Colonic mucosa (tissue), 4 donors: ENCODE measurements at regions not wholly inside any gene's neighbourhood (a gene's known extent, or its start where the extent isn't known, plus 50 kb on each side); places are given as distances from the start of the nearest gene placed in this dataset.
"Not testable (repeated sequence)": the region's sequence is repeated elsewhere in the genome, so short reads cannot be mapped to it uniquely, and the experiment has no call there.

Experiments
- DNase-seq: peaks from one replicate; pipeline ENCODE4 v3.0.0-alpha.2; 2020
- H3K27ac ChIP-seq: fragments of 200-600 bp; one replicate; pipeline ENCODE4 v1.8.0; 2021
- H3K27me3 ChIP-seq: fragments of 200-600 bp; one replicate; pipeline ENCODE4 v1.8.0; 2021
- H3K36me3 ChIP-seq: fragments of 200-600 bp; one replicate; pipeline ENCODE4 v1.8.0; 2021
- H3K4me1 ChIP-seq: fragments of 200-600 bp; one replicate; pipeline ENCODE4 v1.8.0; 2021; ENCODE audit warnings: mild to moderate bottlenecking
- H3K4me3 ChIP-seq: fragments of 200-600 bp; one replicate; pipeline ENCODE4 v1.8.0; 2021
- H3K9ac ChIP-seq, 2 donors: one replicate each; pipeline ENCODE4 v1.7.0; 2013; ENCODE audit warnings: control low read depth in 2 of 2, low read depth in 2 of 2, low read length in 2 of 2
- H3K9me3 ChIP-seq: fragments of 200-600 bp; one replicate; pipeline ENCODE4 v1.8.0; 2021
- CTCF ChIP-seq: fragments of 200-600 bp; IDR thresholded peaks from one replicate; pipeline ENCODE4 v1.8.0; 2022; ENCODE audit warnings: antibody characterized with exemption, mild to moderate bottlenecking
- intact Hi-C: fragments of 100-400 bp; cut with DNase I; formaldehyde crosslinking; loops from one replicate; pipeline ENCODE4 v1.14.1; 2022
- donor health status: healthy.
- donor health status: DM: no; HTN: no; CAD: no.
- donor health status: DM: no; HTN: no; CAD: no.

GRCh38 chr5:97297704-97298091, 114.7 kb upstream of the RIOK2 start:
- no peak overlapping the region for H3K9ac ChIP-seq
- no peaks in the 10 kb centered on the region for H3K36me3 ChIP-seq
- intact Hi-C loops, result no loop called here
- H3K27ac ChIP-seq, result no peak overlapping the region
- H3K4me3 ChIP-seq, result no peak overlapping the region
- DNase-seq, result no peak
- TF ChIP-seq CTCF, result no peak
- no peaks in the 10 kb centered on the region for H3K27me3 ChIP-seq
- H3K4me1 ChIP-seq, result no peaks in the 10 kb centered on the region
- no peaks in the 10 kb centered on the region for H3K9me3 ChIP-seq

- DNase-seq, H3K4me3 ChIP-seq, H3K36me3 ChIP-seq, H3K9me3 ChIP-seq, H3K9ac ChIP-seq, H3K27me3 ChIP-seq, H3K4me1 ChIP-seq, intact Hi-C loops, H3K27ac ChIP-seq: not testable (repeated sequence)
Observed at GRCh38 chr5:97301181-97301580, 118.1 kb upstream of the RIOK2 start.

- no peak for DNase-seq
- Histone ChIP-seq H3K9ac (no peak overlapping the region), H3K4me3 (no peak overlapping the region), H3K27me3 (no peaks in the 10 kb centered on the region), H3K9me3 (no peaks in the 10 kb centered on the region), H3K27ac (no peak overlapping the region), H3K36me3 (no peaks in the 10 kb centered on the region), H3K4me1 (no peaks in the 10 kb centered on the region)
- intact Hi-C loops, result no loop called here
- no peak for TF ChIP-seq CTCF
Observed at GRCh38 chr5:97338729-97339128, 155.7 kb upstream of the RIOK2 start.

GRCh38 chr5:97355775-97356174, 172.7 kb upstream of the RIOK2 start:
- H3K36me3 ChIP-seq, result no peaks in the 10 kb centered on the region
- no peak overlapping the region for H3K4me3 ChIP-seq
- no peak for DNase-seq
- no peaks in the 10 kb centered on the region for H3K27me3 ChIP-seq
- no peak overlapping the region for H3K27ac ChIP-seq
- H3K9me3 ChIP-seq, result no peaks in the 10 kb centered on the region
- no peaks in the 10 kb centered on the region for H3K4me1 ChIP-seq
- no peak for TF ChIP-seq CTCF
- intact Hi-C loops, result no loop called here
- no peak overlapping the region for H3K9ac ChIP-seq

- DNase-seq, result no peak
- TF ChIP-seq CTCF, result no peak
- no peaks in the 10 kb centered on the region for H3K9me3 ChIP-seq
Observed at GRCh38 chr5:97363577-97363976, 180.5 kb upstream of the RIOK2 start.

GRCh38 chr5:97364731-97365130, 181.7 kb upstream of the RIOK2 start:
- Histone ChIP-seq H3K9ac (no peak overlapping the region), H3K27ac (no peak overlapping the region), H3K36me3 (no peaks in the 10 kb centered on the region), H3K9me3 (no peaks in the 10 kb centered on the region), H3K27me3 (no peaks in the 10 kb centered on the region), H3K4me1 (no peaks in the 10 kb centered on the region), H3K4me3 (no peak overlapping the region)
- TF ChIP-seq CTCF, result no peak
- no peak for DNase-seq
- intact Hi-C loops, result no loop called here

More at GRCh38 chr5:97363577-97363976, 180.5 kb upstream of the RIOK2 start:
- Histone ChIP-seq H3K4me1 (no peaks in the 10 kb centered on the region), H3K36me3 (no peaks in the 10 kb centered on the region), H3K27me3 (no peaks in the 10 kb centered on the region), H3K4me3 (no peak overlapping the region), H3K9ac (no peak overlapping the region), H3K27ac (no peak overlapping the region)
- intact Hi-C loops, result no loop called here
